GM19023 (cell line): ENCODE measurements at regions not wholly inside any gene's neighbourhood (a gene's known extent, or its start where the extent isn't known, plus 50 kb on each side); places are given as distances from the start of the nearest gene placed in this dataset.
"Not testable (repeated sequence)": the region's sequence is repeated elsewhere in the genome, so short reads cannot be mapped to it uniquely, and the experiment has no call there.

Experiments used
- ATAC-seq: cut with Tn5 transposase; IDR thresholded peaks from one replicate; pipeline ENCODE4 v1.9.1; 2021; ENCODE audit warnings: mild to moderate bottlenecking, moderate library complexity; ENCODE audit not compliant: unreplicated experiment

- no peak for ATAC-seq
These were observed 99.9 kb upstream of the SLC24A4 start for GRCh38 chr14:92223025-92223424.

- ATAC-seq = no peak
These were observed 98.5 kb upstream of the SLC24A4 start for GRCh38 chr14:92224358-92224954.

GRCh38 chr14:92225731-92226130 is 97.2 kb upstream of the SLC24A4 start:
- no peak for ATAC-seq

DNA sequence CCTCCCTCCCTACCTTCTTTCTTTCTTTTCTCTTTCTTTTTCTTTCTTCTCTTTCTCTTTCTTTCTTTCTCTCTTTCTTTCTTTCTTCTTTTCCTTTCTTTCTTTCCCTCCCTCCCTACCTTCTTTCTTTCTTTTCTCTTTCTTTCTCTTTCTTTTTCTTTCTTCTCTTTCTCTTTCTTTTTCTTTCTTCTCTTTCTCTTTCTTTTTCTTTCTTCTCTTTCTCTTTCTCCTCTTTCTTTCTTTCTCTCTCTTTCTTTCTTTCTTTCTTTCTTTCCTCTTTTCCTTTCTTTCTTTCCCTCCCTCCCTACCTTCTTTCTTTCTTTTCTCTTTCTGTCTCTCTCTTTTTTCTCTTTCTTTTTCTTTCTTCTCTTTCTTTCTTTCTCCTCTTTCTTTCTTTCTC is 96.8 kb upstream of the SLC24A4 start:
- ATAC-seq = not testable (repeated sequence)

GRCh38 chr14:92236243-92236900 is 86.6 kb upstream of the SLC24A4 start:
- no peak for ATAC-seq

GRCh38 chr14:92240658-92241057 is 82.3 kb upstream of the SLC24A4 start:
- ATAC-seq = no peak

DNA sequence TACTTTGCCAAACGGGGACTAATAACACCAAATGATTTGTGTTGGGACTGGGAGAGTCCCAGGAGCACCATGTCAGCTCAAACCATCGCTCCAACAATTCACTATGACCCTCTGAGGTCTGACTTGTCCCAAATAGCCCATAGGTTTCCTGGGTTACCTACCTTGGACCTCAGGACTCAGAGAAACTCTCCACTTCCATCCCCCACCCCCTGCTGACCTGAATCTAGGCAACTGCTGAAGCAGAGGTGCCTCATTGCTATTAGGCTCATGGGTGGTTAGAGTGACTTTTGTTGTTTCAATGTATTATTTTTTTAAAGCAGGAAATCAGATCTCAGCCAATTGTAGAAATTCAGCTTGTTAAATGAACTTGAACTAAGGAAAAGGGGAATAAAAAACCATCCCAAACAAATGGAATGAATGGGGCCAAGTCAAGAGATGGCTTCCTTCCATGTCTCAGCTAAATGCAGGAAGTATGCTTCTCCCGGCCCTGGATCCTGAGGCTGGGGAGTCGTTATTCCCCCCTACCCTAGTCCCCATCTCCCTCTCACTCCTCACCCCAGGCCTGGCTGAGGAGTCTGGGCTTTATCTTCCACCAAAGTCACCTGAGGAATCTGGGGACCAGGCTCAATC is 80.9 kb upstream of the SLC24A4 start:
- no peak for ATAC-seq

DNA sequence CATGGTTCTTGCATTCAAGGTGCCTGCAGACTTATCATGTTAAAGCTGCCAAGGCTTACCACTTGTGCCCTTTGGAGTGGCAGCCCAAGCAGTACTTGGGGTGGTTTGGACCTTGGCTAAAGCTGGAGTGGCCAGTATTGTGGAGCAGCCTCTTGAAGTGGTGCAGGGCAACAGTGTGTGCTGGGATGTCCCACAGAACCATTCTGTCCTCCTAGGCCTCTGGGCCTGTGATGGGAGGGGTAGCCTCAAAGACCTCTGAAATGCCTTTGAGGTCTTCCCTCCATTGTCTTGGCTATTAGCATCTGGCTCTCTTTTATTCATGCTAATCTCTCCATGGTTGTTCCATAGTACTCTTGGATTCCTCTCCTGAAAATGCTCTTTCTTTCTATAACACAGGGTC is 78.2 kb upstream of the SLC24A4 start:
- no peak for ATAC-seq

- ATAC-seq = no peak
These were observed 75.6 kb upstream of the SLC24A4 start for GRCh38 chr14:92247341-92247740.

DNA sequence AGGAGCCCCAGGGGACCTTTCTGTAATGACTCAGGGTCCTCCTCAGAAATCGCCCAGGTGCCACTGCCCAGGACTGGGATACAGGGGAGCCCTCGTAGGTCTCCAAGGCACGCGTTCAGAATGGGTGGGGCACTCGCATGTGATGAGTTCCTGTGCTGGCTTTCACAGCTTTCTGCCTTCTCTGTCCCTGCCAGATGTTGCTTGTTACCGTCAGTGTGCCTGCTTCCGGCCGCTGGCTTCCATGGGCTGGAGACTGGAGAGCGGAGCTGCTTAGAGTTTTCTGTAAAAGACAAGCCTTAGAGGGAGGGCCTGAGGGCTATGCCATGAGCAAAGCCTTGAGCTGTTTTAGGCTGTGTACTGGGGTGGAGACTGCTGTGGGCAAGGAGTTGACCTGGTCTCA is 75.0 kb upstream of the SLC24A4 start:
- no peak for ATAC-seq

GRCh38 chr14:92248696-92249095 is 74.3 kb upstream of the SLC24A4 start:
- no peak for ATAC-seq

- ATAC-seq = not testable (repeated sequence)
These were observed 72.6 kb upstream of the SLC24A4 start for GRCh38 chr14:92250366-92250765.

- no peak for ATAC-seq
These were observed 70.6 kb upstream of the SLC24A4 start for GRCh38 chr14:92252323-92252722.

DNA sequence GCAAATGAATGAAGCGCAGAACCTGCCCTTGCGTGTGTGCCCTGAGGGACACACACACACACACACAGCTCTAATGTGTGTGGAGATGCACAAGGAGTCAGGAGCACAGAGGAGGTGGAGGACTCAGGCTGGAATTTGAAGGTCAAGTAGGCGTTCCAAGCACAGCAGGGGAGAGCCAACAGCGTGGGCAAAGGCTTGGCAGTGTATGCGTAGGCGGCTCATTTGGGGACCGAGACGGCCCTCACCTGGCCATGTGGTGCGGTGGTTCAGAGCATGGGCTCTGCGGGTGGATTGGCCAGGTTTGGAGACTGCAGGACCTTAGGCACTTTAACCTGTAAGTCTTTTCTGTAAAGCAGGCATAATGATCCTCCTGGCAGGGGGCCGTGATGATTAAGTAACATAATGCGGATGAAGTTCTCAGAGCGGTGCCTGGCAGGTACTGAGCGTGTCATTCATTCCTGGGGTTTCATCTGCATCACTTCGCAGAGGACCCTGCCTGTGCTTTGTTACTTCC is 69.5 kb upstream of the SLC24A4 start:
- ATAC-seq = no peak

DNA sequence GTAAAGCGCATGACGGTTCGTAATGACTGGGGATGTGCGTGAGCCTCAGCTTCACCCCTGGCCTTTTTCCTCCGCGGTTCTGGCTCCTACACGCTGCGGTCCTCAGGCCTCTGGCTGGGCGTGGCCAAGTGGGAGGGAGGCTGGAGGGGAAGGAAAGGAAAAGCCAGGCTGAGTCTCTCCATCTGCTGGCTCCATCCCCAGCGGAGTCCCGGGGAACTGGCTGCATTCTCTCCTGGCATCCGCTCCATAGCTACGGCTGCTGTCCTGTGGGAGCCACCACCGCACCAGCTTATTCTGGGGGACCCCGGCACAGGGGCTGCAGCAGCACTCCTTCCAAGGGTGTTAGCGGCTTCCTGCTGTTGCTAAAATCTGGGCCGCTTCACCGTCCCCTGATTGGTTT is 68.2 kb upstream of the SLC24A4 start:
- ATAC-seq = no peak

- no peak for ATAC-seq
These were observed 64.0 kb upstream of the SLC24A4 start for GRCh38 chr14:92258934-92259333.

GRCh38 chr14:92259613-92260357 is 63.2 kb upstream of the SLC24A4 start:
- peak; percentile 71 for ATAC-seq

DNA sequence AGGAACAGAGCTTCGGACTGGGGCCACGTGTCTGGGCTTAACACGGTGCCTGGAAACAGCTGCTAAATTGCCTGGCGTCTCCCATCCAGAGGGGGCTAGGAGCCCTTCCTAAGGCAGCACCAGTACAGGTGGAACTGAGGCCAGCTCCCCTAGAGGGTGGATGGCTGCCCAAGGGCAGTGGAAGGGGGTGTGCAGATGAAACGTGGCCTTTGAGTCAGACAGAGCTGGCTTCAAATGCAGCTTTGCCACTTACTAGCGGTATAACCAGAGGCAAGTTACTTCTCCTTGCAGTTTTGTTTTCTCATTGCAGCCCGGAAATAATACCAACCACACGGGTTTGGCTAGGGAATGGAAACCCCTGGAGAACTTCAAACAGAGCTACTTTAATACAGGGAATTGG is 59.3 kb upstream of the SLC24A4 start:
- no peak for ATAC-seq

DNA sequence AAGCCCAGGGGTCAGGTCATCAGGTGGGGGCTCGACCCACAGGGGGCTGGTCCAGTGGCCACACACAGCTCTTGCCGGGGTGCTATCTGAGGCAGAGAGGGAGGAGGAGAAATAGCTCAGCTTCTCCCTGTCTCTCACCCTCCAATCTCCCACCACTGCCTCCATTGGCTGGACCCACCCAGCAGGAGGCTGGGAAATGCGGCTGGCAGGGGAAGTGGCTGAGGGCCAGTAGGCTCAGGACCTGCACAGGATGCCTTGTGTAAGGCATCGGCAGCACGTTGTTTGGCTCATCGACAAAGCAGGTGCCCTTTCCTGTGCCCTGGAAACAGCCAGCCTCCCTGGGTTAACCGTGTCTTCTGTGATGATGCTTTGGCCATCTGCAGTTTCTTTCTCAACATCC is 58.8 kb upstream of the SLC24A4 start:
- no peak for ATAC-seq

DNA sequence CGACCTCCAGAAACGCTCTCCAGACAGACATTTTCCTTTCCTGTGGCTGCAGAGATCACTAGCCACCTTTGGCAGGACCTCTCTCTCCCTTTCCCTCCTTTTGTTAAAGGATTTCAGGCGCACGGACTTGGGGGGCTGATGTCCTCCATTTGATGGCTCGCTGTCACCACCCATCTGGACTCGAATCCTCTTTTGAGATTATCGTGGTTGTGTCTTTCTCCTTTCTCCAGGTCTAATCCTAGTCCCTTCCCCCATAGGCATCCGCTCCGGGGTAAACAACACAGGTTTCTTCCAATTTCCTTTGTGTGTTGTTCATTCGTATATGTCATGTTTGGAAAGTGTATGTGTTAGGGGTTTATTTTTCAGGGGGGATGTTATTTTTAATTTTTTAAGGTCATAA is 56.7 kb upstream of the SLC24A4 start:
- no peak for ATAC-seq
